Erythroblast (primary cell): ENCODE measurements at regions not wholly inside any gene's neighbourhood (a gene's known extent, or its start where the extent isn't known, plus 50 kb on each side); places are given as distances from the start of the nearest gene placed in this dataset.

Experiments used
- GATA1 ChIP-seq: IDR thresholded peaks from 2 replicates; pipeline ENCODE4 v1.6.1; 2011; ENCODE audit warnings: low read depth, mild to moderate bottlenecking, control low read depth, low read length, moderate library complexity
- POLR2A ChIP-seq: IDR thresholded peaks from 2 replicates; pipeline ENCODE4 v1.6.1; 2011; ENCODE audit warnings: mild to moderate bottlenecking, low read length

- TF ChIP-seq POLR2A = no peak
- TF ChIP-seq GATA1 = no peak
Measured at GRCh38 chr1:229924639-229925038, 142.4 kb upstream of the GALNT2 start.
